ENCODE measurements at regions not wholly inside any gene's neighbourhood (a gene's known extent, or its start where the extent isn't known, plus 50 kb on each side); places are given as distances from the start of the nearest gene placed in this dataset.

DNA sequence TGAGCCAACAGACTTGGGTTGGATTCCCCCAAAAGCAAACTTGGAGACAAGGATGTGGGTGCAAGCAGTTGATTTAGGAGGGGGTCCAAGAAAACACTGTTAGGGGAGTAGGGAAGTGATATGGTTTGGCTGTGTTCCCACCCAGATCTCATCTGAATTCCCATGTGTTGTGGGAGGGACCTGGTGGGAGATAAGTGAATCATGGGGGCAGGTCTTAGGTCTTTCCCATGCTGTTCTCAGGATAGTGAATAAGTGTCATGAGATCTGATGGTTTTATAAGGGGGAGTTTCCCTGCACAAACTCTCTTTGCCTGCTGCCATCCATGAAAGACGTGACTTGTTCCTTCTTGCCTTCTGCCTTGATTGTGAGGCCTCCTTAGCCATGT, 542.6 kb downstream of the DHX35 start:
- TF ChIP-seq, protein P1, sequence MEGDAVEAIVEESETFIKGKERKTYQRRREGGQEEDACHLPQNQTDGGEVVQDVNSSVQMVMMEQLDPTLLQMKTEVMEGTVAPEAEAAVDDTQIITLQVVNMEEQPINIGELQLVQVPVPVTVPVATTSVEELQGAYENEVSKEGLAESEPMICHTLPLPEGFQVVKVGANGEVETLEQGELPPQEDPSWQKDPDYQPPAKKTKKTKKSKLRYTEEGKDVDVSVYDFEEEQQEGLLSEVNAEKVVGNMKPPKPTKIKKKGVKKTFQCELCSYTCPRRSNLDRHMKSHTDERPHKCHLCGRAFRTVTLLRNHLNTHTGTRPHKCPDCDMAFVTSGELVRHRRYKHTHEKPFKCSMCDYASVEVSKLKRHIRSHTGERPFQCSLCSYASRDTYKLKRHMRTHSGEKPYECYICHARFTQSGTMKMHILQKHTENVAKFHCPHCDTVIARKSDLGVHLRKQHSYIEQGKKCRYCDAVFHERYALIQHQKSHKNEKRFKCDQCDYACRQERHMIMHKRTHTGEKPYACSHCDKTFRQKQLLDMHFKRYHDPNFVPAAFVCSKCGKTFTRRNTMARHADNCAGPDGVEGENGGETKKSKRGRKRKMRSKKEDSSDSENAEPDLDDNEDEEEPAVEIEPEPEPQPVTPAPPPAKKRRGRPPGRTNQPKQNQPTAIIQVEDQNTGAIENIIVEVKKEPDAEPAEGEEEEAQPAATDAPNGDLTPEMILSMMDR (IDR thresholded peaks at IDR 0.05), result no peak
- DNase-seq, result no peak
- WGBS, 2 donors, result 70 to 76% methylated on average over 1 of the region's 1 CpG
- Histone ChIP-seq H3K36me3 (no peaks in the 10 kb centered on the region), H3K4me3 (no peak overlapping the region), H3K4me1 (no peaks in the 10 kb centered on the region), H3K27me3 (peaks cover 0 to 12% (median 0%) of the 10 kb centered on the region in 7 donors), H3K9me3 (peaks cover 0 to 4% (median 0%) of the 10 kb centered on the region in 11 donors), H3K27ac (no peak overlapping the region)
- intact Hi-C loops (cut with DNase I), result no loop called here
- ATAC-seq, result no peak

DNA sequence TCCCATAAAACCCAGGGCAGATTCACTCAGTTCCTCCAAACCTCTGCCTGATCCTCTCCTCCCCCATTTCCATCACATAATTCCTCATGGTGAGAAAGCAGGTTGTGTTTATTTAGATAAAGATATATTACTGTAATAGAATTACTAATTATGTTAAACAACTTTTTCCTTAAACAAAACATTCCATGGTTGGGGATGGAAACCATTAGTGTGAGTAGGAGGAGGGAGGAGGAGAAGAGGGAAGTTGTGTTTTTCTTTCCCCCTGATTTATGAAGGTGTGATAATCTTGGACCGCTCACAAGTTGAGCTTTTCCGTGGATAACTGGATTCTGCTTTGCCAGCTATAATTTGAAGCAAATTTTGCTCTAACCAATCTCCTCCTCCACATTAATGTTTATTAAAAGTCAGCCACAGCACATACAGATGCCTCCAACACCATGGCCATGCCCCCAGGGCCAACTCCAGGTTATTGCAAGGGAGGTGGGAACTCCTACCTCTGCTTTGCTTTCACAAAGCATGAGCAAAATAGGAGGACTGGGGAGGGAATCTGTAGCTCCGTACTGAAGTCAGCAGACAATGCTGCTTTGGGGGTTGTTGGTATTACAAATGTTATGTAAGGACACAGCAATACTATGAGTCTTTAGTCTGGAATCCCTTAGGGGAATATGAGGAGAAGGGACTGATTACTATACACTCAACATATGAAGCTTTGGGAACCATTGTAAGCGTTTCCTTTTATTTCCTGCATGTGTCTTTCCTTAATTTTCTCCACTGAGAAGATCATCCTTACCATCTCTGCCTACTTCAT, 542.0 kb downstream of the DHX35 start:
- Histone ChIP-seq H3K4me3 (no peak overlapping the region), H3K27ac (no peak overlapping the region), H3K9me3 (no peaks in the 10 kb centered on the region), H3K36me3 (no peaks in the 10 kb centered on the region), H3K4me1 (no peaks in the 10 kb centered on the region), H3K27me3 (peaks cover 0 to 12% (median 0%) of the 10 kb centered on the region in 7 donors)
- 68 to 80% methylated on average over 4 of the region's 4 CpGs for WGBS, 2 donors
- intact Hi-C loops (cut with DNase I), result no loop called here
- ATAC-seq (no peak), DNase-seq (no peak)
- TF ChIP-seq, protein P1 (IDR thresholded peaks at IDR 0.05), result no peak

DNA sequence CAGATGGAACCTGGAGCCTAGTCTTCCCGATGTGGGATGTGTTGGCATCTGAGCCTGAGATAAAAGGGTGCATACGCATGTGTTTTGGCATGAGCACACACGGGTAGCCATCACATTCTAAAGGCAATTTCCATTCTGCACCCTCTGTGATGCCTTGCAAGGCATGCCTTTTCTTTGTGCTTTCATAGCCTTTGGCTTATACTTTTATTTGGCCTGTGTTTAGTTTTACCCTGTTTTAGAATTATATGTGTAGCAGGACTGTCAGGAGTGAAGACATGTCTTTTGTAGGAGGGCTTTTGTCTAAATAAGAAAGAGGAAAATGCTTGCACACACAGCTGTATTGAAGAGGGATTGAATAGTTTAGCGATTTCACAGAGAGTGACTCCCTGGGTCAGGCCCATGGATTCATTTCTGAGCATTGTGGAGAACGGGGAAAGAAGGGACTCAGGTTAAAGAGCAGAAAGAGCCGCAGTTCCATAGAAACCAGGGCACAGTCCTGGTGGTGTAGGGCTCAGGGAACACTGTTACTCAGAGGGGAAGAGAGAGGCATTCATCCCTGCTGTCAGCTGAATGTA, 530.2 kb downstream of the DHX35 start:
- intact Hi-C loops (cut with DNase I), result no loop called here
- Histone ChIP-seq H3K4me3 (no peak overlapping the region), H3K4me1 (no peaks in the 10 kb centered on the region), H3K27me3 (no peaks in the 10 kb centered on the region), H3K27ac (no peak overlapping the region), H3K36me3 (no peaks in the 10 kb centered on the region), H3K9me3 (peaks cover 0 to 22% (median 0%) of the 10 kb centered on the region in 11 donors)
- WGBS, 2 donors, result 88 to 89% methylated on average over 6 of the region's 6 CpGs
- ATAC-seq (no peak), DNase-seq (no peak)
- TF ChIP-seq, protein P1 (IDR thresholded peaks at IDR 0.05), result no peak

DNA sequence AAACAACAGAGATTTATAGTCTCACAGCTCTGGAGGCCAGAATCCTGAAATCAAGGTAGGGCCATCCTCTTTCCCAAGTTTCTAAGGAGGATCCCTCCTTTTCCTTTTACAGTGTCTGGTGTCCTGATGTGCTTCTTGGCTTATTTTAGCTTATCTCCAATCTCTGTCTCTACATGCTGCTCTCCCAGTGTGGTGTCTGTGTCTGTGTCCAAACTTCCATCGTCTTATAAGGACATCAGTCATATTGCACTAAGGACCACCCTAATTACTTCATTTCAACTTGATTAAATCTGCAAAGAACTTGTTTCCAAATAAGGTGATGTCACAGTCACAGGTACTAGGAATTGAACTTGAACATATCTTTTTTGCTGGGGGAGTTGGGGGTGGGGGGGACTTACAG, 529.6 kb downstream of the DHX35 start:
- Histone ChIP-seq H3K4me3 (no peak overlapping the region), H3K9me3 (peaks cover 0 to 16% (median 0%) of the 10 kb centered on the region in 11 donors), H3K27ac (no peak overlapping the region), H3K27me3 (no peaks in the 10 kb centered on the region), H3K4me1 (no peaks in the 10 kb centered on the region), H3K36me3 (no peaks in the 10 kb centered on the region)
- intact Hi-C loops (cut with DNase I), result no loop called here
- TF ChIP-seq, protein P1 (IDR thresholded peaks at IDR 0.05), result no peak
- ATAC-seq, result no peak
- DNase-seq, result no peak
- WGBS, 2 donors, result 71 to 83% methylated on average over 1 of the region's 1 CpG
